ENCODE measurements at regions not wholly inside any gene's neighbourhood (a gene's known extent, or its start where the extent isn't known, plus 50 kb on each side); places are given as distances from the start of the nearest gene placed in this dataset.

DNA sequence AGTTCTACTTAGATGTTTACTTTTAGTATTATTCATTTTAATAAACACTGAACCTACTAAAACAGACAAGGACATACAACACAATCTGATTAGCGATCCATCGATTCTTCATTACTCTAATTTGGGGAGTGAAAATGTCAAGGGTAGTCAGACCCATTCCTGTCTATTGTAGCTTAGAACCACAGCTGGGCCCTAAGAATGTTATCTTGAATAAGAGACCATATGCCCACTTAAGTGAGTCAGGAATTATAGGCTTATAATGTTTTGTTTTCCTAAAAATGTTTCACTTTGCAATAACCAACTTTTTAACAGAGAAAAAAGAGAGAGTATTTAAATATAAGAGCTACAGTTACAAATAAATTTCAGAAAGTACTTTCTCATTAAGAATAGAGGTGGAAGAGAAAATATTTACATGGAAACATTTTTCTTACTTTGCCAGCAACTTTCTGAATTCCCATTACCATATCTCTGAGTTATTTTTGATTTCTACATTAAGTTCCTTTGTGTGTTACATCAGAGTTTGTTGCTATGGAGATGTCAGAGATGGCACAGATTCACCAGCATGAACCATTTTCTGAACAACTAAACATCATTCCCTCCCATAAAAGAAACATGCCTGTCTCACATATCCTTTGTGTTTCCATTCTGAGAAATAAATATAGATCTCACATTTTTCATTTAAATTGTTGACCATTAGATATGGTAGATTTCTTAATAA lies 75.4 kb upstream of the SLC13A1 start:
- intact Hi-C loops (cut with micrococcal nuclease): no loop called here
- no peak overlapping the region for H2AFZ ChIP-seq (ENCODE audit: low read depth, low read length)
- no peak overlapping the region for H3K9ac ChIP-seq (replicated peaks; ENCODE audit: extremely low read depth, insufficient read depth, low read length)
- CTCF ChIA-PET: no interaction called here
- BruUV-seq (replicated peaks): no TSS peak
- no peak overlapping the region for H3K4me2 ChIP-seq (ENCODE audit: insufficient read depth, low read length)
- TF ChIP-seq JUN (IDR thresholded peaks at IDR 0.05; ENCODE audit: borderline replicate concordance, insufficient read depth, insufficient read length, low read depth): no peak
- no peak for TF ChIP-seq EZH2 (IDR thresholded peaks at IDR 0.05; ENCODE audit: borderline replicate concordance, low read depth, low read length, severe bottlenecking)
- TF ChIP-seq POLR2A (IDR thresholded peaks at IDR 0.05; ENCODE audit: low read depth, low read length): no peak
- TF ChIP-seq FOS (IDR thresholded peaks at IDR 0.05; ENCODE audit: borderline replicate concordance, insufficient read depth, low read length): no peak
- TF ChIP-seq GATA2 (IDR thresholded peaks at IDR 0.05; ENCODE audit: insufficient read depth, insufficient read length, low read depth, low read length): no peak
- no peak for TF ChIP-seq POLR2AphosphoS5 (IDR thresholded peaks at IDR 0.05; ENCODE audit: insufficient read depth, low read depth, low read length)
- no peak for TF ChIP-seq MYC (IDR thresholded peaks at IDR 0.05; ENCODE audit: low read depth, low read length)
- TF ChIP-seq, protein P1, sequence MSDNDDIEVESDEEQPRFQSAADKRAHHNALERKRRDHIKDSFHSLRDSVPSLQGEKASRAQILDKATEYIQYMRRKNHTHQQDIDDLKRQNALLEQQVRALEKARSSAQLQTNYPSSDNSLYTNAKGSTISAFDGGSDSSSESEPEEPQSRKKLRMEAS (IDR thresholded peaks at IDR 0.05; ENCODE audit: insufficient read depth, insufficient read length): no peak
- no peak overlapping the region for H3K4me3 ChIP-seq (replicated peaks in 1 of 3; ENCODE audit: insufficient read depth in 1 of 3, low read depth in 1 of 3, low read length in 3 of 3)
- H3K36me3 ChIP-seq (ENCODE audit: control insufficient read depth in 2 of 2, extremely low read depth in 1 of 2, insufficient read depth in 2 of 2, low read length in 2 of 2): no peaks in the 10 kb centered on the region
- no peaks in the 10 kb centered on the region for H3K27me3 ChIP-seq (ENCODE audit: control insufficient read depth in 2 of 2, insufficient read depth in 2 of 2, low read length in 2 of 2)
- dilution Hi-C loops (cut with MboI; ENCODE audit: extremely low pct_ligation_motif_present, low sequenced_read_pairs): no loop called here
- H3K27ac ChIP-seq (ENCODE audit: insufficient read depth, low read depth, low read length): no peak overlapping the region
- no peaks in the 10 kb centered on the region for H4K20me1 ChIP-seq (replicated peaks; ENCODE audit: control insufficient read depth, extremely low read depth, insufficient read depth, low read length)
- H3K9me1 ChIP-seq (replicated peaks; ENCODE audit: control insufficient read depth, extremely low read depth, insufficient read depth, low read length): no peaks in the 10 kb centered on the region
- H3K79me2 ChIP-seq (ENCODE audit: control insufficient read depth, insufficient read depth, low read length): no peaks in the 10 kb centered on the region
- no peaks in the 10 kb centered on the region for H3K4me1 ChIP-seq (ENCODE audit: control insufficient read depth, extremely low read depth, insufficient read depth, low read length)
- POLR2A ChIA-PET: no interaction called here
- no peak for FAIRE-seq
- H3K9me3 ChIP-seq (replicated peaks; ENCODE audit: control insufficient read depth, insufficient read depth, low read length): no peaks in the 10 kb centered on the region
- DNase-seq (ENCODE audit: low read depth, low spot score): no peak

DNA sequence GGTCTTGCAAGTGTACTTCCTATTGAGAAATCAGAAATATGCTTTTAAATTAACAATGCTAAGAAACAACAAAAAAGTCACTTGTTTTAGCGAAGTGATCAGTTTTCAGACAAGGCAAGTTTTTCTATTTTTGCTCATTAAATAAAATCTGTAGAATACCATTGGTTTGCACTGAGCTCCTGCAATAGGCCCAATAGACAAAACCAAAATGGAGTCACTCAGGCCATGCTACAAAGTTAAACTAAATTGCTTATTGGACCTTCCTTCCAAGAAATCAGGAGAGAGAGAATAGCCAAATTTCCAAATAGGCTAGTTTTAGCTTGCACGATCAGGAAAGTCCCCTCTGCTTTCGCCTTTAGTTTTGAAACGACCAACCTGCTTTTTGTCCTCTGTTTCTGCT lies 73.4 kb upstream of the SLC13A1 start:
- intact Hi-C loops (cut with micrococcal nuclease) (no loop called here), dilution Hi-C loops (cut with MboI; ENCODE audit: extremely low pct_ligation_motif_present, low sequenced_read_pairs) (no loop called here)
- Histone ChIP-seq H3K36me3 (ENCODE audit: control insufficient read depth in 2 of 2, extremely low read depth in 1 of 2, insufficient read depth in 2 of 2, low read length in 2 of 2) (no peaks in the 10 kb centered on the region), H3K4me3 (replicated peaks in 1 of 3; ENCODE audit: insufficient read depth in 1 of 3, low read depth in 1 of 3, low read length in 3 of 3) (no peak overlapping the region), H3K27ac (ENCODE audit: insufficient read depth, low read depth, low read length) (no peak overlapping the region), H3K9me1 (replicated peaks; ENCODE audit: control insufficient read depth, extremely low read depth, insufficient read depth, low read length) (no peaks in the 10 kb centered on the region), H2AFZ (ENCODE audit: low read depth, low read length) (no peak overlapping the region), H3K79me2 (ENCODE audit: control insufficient read depth, insufficient read depth, low read length) (no peaks in the 10 kb centered on the region), H4K20me1 (replicated peaks; ENCODE audit: control insufficient read depth, extremely low read depth, insufficient read depth, low read length) (no peaks in the 10 kb centered on the region), H3K9me3 (replicated peaks; ENCODE audit: control insufficient read depth, insufficient read depth, low read length) (no peaks in the 10 kb centered on the region), H3K27me3 (ENCODE audit: control insufficient read depth in 2 of 2, insufficient read depth in 2 of 2, low read length in 2 of 2) (no peaks in the 10 kb centered on the region), H3K4me2 (ENCODE audit: insufficient read depth, low read length) (no peak overlapping the region), H3K4me1 (ENCODE audit: control insufficient read depth, extremely low read depth, insufficient read depth, low read length) (no peaks in the 10 kb centered on the region), H3K9ac (replicated peaks; ENCODE audit: extremely low read depth, insufficient read depth, low read length) (no peak overlapping the region)
- ChIA-PET POLR2A (no interaction called here), CTCF (no interaction called here)
- FAIRE-seq (no peak), DNase-seq (ENCODE audit: low read depth, low spot score) (no peak)
- BruUV-seq (replicated peaks): no TSS peak
- TF ChIP-seq MYC (IDR thresholded peaks at IDR 0.05; ENCODE audit: low read depth, low read length): no peak
- no peak for TF ChIP-seq GATA2 (IDR thresholded peaks at IDR 0.05; ENCODE audit: insufficient read depth, insufficient read length, low read depth, low read length)
- TF ChIP-seq, protein P1 (IDR thresholded peaks at IDR 0.05; ENCODE audit: insufficient read depth, insufficient read length): no peak
- TF ChIP-seq FOS (IDR thresholded peaks at IDR 0.05; ENCODE audit: borderline replicate concordance, insufficient read depth, low read length): no peak
- no peak for TF ChIP-seq JUN (IDR thresholded peaks at IDR 0.05; ENCODE audit: borderline replicate concordance, insufficient read depth, insufficient read length, low read depth)
- TF ChIP-seq POLR2AphosphoS5 (IDR thresholded peaks at IDR 0.05; ENCODE audit: insufficient read depth, low read depth, low read length): no peak
- TF ChIP-seq POLR2A (IDR thresholded peaks at IDR 0.05; ENCODE audit: low read depth, low read length): no peak
- no peak for TF ChIP-seq EZH2 (IDR thresholded peaks at IDR 0.05; ENCODE audit: borderline replicate concordance, low read depth, low read length, severe bottlenecking)
- TF ChIP-seq, protein P2, sequence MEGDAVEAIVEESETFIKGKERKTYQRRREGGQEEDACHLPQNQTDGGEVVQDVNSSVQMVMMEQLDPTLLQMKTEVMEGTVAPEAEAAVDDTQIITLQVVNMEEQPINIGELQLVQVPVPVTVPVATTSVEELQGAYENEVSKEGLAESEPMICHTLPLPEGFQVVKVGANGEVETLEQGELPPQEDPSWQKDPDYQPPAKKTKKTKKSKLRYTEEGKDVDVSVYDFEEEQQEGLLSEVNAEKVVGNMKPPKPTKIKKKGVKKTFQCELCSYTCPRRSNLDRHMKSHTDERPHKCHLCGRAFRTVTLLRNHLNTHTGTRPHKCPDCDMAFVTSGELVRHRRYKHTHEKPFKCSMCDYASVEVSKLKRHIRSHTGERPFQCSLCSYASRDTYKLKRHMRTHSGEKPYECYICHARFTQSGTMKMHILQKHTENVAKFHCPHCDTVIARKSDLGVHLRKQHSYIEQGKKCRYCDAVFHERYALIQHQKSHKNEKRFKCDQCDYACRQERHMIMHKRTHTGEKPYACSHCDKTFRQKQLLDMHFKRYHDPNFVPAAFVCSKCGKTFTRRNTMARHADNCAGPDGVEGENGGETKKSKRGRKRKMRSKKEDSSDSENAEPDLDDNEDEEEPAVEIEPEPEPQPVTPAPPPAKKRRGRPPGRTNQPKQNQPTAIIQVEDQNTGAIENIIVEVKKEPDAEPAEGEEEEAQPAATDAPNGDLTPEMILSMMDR (IDR thresholded peaks at IDR 0.05; ENCODE audit: extremely low read depth in 1 of 2, insufficient read depth in 1 of 2, low read depth in 1 of 2, low read length in 2 of 2): no peak

Data from endothelial cell of umbilical vein (primary cell).